ENCODE measurements at regions not wholly inside any gene's neighbourhood (a gene's known extent, or its start where the extent isn't known, plus 50 kb on each side); places are given as distances from the start of the nearest gene placed in this dataset.

- TF ChIP-seq SMC3 (conservative IDR thresholded peaks at IDR 0.05; ENCODE audit: poor library complexity), result no peak
- TF ChIP-seq POLR2AphosphoS5 (IDR thresholded peaks at IDR 0.05), result no peak
- no peak for TF ChIP-seq RAD21 (conservative IDR thresholded peaks at IDR 0.05)
- no peak for TF ChIP-seq EP300 (conservative IDR thresholded peaks at IDR 0.05; ENCODE audit: poor library complexity, severe bottlenecking)
- no peak for TF ChIP-seq CTCF (IDR thresholded peaks at IDR 0.05; ENCODE audit: poor library complexity, severe bottlenecking)
- no peak for TF ChIP-seq TAF1 (IDR thresholded peaks at IDR 0.05; ENCODE audit: low read depth)
- TF ChIP-seq REST (IDR thresholded peaks at IDR 0.05; ENCODE audit: borderline replicate concordance), result no peak
- no peak for TF ChIP-seq EZH2 (IDR thresholded peaks at IDR 0.05; ENCODE audit: borderline replicate concordance, insufficient read depth, low read length, poor library complexity, severe bottlenecking)
- TF ChIP-seq MXI1 (conservative IDR thresholded peaks at IDR 0.05; ENCODE audit: poor library complexity, severe bottlenecking), result no peak
These were observed 212.7 kb upstream of the PGR start for GRCh38 chr11:101342307-101342706.

Data from neural cell (in vitro differentiated cells).